Progenitor cell of endocrine pancreas (in vitro differentiated cells): ENCODE measurements at regions not wholly inside any gene's neighbourhood (a gene's known extent, or its start where the extent isn't known, plus 50 kb on each side); places are given as distances from the start of the nearest gene placed in this dataset.
A peak's percentile ranks its signal among the peaks of the same experiment; 100 is the strongest.

Experiments used
- DNase-seq: peaks from one replicate; pipeline ENCODE4 v3.0.0; 2021; ENCODE audit warnings: low spot score; ENCODE audit not compliant: unreplicated experiment
- H3K27ac Mint-ChIP-seq: 2 replicates; pipeline ENCODE4 v1.8.0; 2021; ENCODE audit warnings: mild to moderate bottlenecking, moderate library complexity, mixed read lengths
- H3K27me3 Mint-ChIP-seq: 2 replicates; pipeline ENCODE4 v1.8.0; 2021; ENCODE audit warnings: mixed read lengths
- H3K36me3 Mint-ChIP-seq: 2 replicates; pipeline ENCODE4 v1.8.0; 2022; ENCODE audit warnings: mixed read lengths; ENCODE audit not compliant: insufficient read depth
- H3K4me1 Mint-ChIP-seq: 2 replicates; pipeline ENCODE4 v1.8.0; 2021; ENCODE audit warnings: low read depth, mixed read lengths
- H3K4me3 Mint-ChIP-seq: 2 replicates; pipeline ENCODE4 v1.8.0; 2021; ENCODE audit warnings: low read depth, mild to moderate bottlenecking, moderate library complexity, mixed read lengths
- H3K9me3 Mint-ChIP-seq: 2 replicates; pipeline ENCODE4 v1.8.0; 2021; ENCODE audit warnings: low read depth, mixed read lengths
- CTCF ChIP-seq: fragments of 200-600 bp; sonication (generic); IDR thresholded peaks from one replicate; pipeline ENCODE4 v1.5.0; 2021; ENCODE audit warnings: antibody characterized with exemption, mild to moderate bottlenecking; ENCODE audit not compliant: unreplicated experiment

DNA sequence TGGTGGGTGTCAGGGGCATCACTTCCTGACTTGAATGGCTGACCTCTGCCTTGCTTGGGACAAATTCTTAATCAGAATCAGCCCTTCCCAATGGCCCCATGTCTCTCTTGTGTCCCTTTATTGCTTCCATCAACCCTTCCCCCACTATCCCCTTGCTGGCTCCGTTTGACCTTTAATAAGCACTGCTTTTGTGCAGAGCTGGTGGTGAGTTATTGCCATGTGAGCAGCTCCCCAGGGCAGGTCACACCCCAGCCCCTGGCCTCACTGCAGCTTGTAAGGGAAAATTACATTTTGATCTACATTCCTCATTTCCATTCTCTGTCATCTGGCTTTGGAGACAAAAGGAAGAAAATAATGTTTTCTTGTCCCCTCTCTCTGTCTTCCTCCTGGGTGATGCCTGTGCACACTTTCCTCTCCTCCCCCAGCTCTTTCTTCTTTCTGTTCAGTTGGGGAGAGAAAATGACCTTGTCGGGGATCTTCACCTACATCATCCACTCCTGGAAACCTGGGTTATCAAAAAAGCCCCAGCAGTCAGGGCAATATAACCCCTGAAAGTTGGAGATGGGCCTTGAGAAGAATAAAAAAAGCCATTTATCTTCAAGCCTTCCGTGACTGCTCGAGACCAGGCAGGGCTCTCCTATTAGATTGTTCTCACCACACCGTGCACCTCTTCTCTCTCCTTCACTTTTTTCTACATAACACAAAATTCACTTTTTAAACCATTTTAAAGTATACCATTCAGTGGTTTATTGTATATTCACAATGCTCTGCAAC, 100.4 kb upstream of the SRRM4 start:
- no peaks in the 10 kb centered on the region for H3K27me3 Mint-ChIP-seq
- no peak for TF ChIP-seq CTCF
- peak overlapping the region; percentile 27 for H3K4me3 Mint-ChIP-seq
- DNase-seq = no peak
- H3K27ac Mint-ChIP-seq = peak overlapping the region; percentile 93
- H3K4me1 Mint-ChIP-seq = peaks cover 42% of the 10 kb centered on the region
- no peaks in the 10 kb centered on the region for H3K36me3 Mint-ChIP-seq
- peaks cover 3% of the 10 kb centered on the region for H3K9me3 Mint-ChIP-seq

DNA sequence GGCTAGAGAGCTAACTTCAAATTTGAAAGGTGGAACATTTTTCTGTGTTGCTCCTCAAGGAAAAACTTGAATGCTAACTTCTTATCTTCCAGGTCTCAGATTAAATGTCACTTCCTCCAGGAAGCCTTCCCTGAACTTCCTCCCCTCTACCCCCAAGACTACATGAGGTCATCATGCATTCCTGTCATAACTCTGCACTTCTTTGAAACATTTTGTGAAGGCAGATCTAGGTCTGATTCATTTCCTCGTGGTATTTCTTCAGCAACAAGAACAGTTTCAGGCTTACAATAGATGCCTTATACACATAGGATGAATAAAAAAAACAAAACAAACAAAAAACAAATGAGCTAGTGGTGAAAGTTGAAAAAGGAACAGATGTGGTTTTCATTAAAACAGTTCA, 97.1 kb upstream of the SRRM4 start:
- no peak for DNase-seq
- H3K4me1 Mint-ChIP-seq = peaks cover 22% of the 10 kb centered on the region
- H3K27ac Mint-ChIP-seq = no peak overlapping the region
- H3K36me3 Mint-ChIP-seq = no peaks in the 10 kb centered on the region
- no peak overlapping the region for H3K4me3 Mint-ChIP-seq
- H3K9me3 Mint-ChIP-seq = peaks cover 3% of the 10 kb centered on the region
- no peak for TF ChIP-seq CTCF
- H3K27me3 Mint-ChIP-seq = no peaks in the 10 kb centered on the region

DNA sequence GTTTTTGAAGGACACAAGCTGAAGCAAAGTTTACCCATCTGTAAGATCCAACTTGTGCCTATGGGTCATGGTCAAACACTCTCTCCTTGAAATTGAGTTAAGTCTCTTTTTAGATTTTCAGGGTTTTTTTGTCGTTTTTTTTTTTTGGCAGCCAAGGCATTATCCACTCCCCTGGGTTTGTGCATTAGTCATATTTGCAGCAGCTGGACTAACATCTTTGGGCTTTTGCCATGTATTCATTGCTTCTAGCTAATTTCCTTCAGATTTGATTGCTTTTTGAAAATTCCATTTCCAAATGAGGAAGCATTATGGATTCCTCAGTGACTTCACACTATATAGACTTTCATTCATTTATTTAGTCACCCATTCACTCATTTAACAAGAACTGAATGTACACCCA, 80.3 kb upstream of the SRRM4 start:
- H3K4me3 Mint-ChIP-seq = no peak overlapping the region
- no peaks in the 10 kb centered on the region for H3K36me3 Mint-ChIP-seq
- H3K27me3 Mint-ChIP-seq = peaks cover 31% of the 10 kb centered on the region
- no peak for TF ChIP-seq CTCF
- peaks cover 6% of the 10 kb centered on the region for H3K9me3 Mint-ChIP-seq
- no peak for DNase-seq
- H3K27ac Mint-ChIP-seq = no peak overlapping the region
- no peaks in the 10 kb centered on the region for H3K4me1 Mint-ChIP-seq

GRCh38 chr12:118908811-118909210, 72.5 kb upstream of the SRRM4 start:
- Mint-ChIP-seq H3K36me3 (no peaks in the 10 kb centered on the region), H3K27me3 (peaks cover 28% of the 10 kb centered on the region), H3K4me1 (no peaks in the 10 kb centered on the region), H3K27ac (no peak overlapping the region), H3K9me3 (peaks cover 6% of the 10 kb centered on the region), H3K4me3 (no peak overlapping the region)
- no peak for TF ChIP-seq CTCF
- DNase-seq = no peak

DNA sequence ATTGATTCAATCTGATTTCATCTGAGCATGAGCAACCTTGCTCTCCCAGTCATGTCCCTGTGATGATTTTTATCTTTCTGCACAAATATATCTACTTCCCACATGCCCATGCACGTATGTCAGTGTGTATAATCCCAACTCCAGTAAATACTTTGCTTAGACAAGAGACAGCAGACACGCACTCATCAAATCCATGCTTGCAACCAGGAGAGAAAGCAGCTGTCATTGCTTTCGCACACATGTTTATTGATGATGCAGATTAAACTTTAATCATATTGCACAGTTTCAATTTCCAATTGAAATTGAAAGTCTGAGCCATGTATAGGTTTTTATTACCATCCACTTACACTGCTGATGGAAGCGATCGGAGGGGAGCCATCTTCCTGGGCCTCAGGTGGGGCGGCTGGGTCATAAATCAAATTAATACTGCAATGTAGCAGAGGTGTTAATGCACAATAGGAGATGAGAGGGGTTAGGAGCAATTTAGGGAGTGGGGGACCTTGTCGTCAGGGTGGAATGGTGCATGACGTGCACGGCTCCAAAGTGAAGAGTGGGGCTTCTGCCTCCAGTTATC, 68.6 kb upstream of the SRRM4 start:
- H3K4me3 Mint-ChIP-seq = no peak overlapping the region
- no peak overlapping the region for H3K27ac Mint-ChIP-seq
- DNase-seq = no peak
- TF ChIP-seq CTCF = no peak
- H3K27me3 Mint-ChIP-seq = peaks cover 31% of the 10 kb centered on the region
- H3K36me3 Mint-ChIP-seq = no peaks in the 10 kb centered on the region
- no peaks in the 10 kb centered on the region for H3K9me3 Mint-ChIP-seq
- no peaks in the 10 kb centered on the region for H3K4me1 Mint-ChIP-seq
